NCI-H2081 treated with DMSO at 0.1 percent for 48 hours (cell line): ENCODE measurements at regions not wholly inside any gene's neighbourhood (a gene's known extent, or its start where the extent isn't known, plus 50 kb on each side); places are given as distances from the start of the nearest gene placed in this dataset.

Source experiments
- DNase-seq: peaks from one replicate; lab custom pipeline; 2025; lab: John Stamatoyannopoulos, UW

DNA sequence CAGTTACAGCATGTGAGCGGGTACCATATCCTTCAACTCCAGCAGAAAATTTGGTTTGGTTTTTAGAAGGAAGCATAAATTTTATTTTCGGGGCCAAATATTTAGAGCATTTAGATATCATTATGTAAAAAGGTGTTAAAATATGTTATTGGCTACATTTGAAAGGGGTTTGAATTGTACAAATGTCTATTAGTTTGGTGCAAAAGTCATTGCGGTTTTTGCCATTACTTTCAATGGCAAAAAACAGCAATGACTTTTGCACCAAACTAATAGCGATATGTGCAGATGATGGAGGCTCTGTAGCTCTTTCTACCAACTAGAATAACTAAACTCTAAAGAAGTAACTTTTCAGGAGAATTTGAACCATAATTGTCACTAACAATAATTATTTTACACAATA, 1666.2 kb upstream of the SLC39A10 start:
- DNase-seq: no peak

DNA sequence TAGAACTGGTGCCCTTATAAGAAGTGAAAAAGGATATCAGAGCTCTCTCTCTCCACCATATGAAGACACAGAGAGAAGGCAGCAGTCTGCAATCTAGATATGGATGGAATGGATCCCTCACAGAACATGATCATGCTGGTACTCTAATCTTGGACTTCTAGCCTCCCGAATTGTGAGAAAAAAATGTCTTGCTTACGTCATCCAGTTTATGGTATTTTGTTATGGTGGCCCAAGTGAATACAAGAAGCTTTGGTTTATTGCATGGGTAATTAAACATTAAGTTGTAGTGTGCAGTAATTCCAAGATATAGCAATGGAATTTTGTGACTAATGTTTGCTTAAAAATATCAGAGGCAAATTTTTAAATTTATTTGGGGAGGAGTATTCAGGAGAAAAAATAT, 1667.4 kb upstream of the SLC39A10 start:
- DNase-seq: no peak

DNA sequence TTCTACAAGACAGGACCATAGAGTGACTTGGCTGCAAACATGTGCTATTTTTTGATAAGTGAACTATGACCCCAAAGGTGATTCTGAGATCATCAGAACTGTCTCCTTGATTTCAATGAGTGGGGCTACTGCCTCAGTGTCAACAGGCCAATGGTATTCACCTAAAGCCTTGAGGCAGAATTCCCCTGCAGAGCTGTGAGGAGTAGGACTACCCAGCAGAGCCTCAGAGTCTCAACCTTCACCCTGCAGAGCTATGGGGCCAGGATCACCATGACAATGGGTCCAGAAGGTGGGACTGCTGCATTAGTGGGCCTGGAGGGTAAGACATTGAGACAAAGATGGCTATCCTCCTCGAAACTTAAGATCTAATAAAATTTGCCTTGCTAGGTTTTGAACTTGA, 1668.2 kb upstream of the SLC39A10 start:
- no peak for DNase-seq

DNA sequence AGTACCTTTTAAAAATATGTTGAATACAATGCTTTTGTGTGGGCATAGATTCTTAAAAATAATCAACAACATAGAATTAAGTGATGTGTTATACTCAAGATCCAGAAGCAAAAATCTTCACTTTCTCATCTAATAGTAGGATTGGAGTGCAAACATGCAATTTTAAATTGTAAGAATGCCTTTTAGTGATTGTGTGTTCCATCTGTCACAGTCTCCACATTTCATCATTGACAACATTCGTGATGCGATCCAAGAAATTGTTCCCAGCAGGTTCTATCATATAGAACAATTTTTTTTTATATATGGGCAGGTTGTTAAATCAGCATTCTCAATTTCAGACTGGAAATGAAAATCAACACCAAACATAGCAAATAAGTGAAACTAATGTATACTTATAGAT, 1671.8 kb upstream of the SLC39A10 start:
- no peak for DNase-seq

DNA sequence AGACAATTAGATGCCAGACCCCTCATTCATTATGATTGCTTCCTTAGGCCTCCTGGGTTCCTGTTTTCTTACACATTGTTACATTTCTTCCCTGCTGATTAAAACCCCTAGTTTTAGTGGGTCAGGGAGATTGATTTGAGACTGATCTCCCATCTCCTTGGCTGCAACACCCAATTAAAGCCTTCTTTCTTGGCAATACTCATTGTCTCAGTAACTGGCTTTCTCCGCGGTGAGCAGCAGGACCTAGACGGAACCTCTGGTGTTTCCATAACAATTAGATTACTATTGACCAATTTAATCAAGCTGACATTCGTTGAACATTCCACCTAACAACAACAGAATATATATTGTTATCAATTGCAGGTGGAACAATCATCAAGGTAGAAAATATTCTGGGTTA, 1676.4 kb upstream of the SLC39A10 start:
- DNase-seq: no peak

DNA sequence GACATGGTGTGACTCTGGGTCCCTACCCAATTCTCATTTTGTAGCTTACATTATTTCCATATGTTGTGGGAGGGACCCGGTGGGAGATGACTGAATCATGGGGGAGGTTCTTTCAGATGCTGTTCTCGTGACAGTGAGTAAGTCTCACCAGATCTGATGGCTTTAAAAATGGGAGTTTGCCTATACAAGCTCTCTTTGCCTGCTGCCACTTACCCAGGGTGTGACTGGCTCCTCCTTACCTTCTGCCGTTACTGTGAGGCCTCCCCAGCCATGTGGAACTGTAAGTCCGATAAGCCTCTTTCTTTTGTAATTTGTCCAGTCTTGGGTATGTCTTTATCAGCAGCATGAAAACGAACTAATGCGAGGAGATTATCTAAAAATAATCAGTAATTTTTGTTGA, 1683.2 kb upstream of the SLC39A10 start:
- no peak for DNase-seq

DNA sequence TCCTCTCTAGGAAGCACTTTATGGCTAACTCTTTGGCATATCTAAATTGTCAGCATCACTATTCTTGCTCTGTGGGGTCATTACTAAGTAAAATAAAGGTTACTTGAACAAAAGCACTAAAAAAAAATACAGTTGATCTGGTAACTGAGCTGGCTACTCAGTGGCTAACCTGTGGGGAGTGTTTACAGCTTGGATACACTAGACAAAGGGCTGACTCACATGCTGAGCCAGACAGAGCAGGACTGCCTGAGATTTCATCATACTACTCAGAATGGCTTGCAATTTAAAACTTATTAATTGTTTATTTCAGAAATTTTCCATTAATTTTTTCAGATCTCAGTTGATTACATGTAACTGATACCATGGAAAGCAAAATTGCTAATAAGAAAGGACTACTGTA, 1690.4 kb upstream of the SLC39A10 start:
- no peak for DNase-seq

DNA sequence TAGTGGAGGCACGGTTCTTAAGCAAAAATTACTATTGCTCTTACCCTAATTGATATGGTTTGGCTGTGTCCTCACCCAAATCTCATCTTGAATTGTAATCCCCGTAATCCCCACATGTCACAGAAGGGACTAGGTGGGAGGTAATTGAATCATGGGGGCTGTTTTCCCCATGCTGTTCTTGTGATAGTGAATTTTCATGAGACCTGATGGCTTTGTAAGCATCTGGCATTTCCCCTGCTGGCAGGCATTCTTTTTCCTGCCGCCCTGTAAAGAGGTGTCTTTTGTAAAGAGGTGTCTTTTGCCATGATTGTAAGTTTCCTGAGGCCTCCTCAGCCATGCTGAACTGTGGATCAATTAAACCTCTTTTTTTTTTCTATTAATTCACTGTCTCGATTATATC, 1691.8 kb upstream of the SLC39A10 start:
- no peak for DNase-seq

DNA sequence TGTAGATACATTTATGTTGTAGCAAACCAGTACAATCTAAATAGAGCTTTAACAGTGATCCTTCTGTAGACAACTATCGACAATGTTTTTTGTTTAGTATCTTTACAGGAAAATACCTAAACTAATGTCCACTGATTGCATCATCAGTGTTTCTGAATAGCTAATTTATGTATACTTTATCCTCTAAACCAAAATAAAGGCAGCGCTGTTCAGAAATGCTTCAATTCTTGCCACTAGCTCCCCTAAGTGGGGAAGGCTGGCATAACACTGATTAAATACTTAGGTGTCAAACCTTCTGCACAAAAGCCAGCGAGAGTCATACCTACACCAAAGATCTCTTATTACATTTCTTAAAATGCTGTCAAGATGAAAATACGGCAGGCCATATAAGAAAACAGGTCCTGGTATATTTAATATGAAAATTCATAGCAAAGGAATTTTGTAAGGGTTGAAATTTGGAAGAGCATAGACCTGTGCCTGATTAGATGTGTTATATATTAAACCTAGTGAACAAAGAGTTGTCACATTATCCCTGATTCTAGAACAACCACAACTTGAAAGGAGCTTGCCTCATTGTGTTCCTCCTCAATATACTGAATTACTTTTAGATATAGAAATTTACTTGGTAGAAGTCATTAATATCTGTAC, 1693.4 kb upstream of the SLC39A10 start:
- no peak for DNase-seq

DNA sequence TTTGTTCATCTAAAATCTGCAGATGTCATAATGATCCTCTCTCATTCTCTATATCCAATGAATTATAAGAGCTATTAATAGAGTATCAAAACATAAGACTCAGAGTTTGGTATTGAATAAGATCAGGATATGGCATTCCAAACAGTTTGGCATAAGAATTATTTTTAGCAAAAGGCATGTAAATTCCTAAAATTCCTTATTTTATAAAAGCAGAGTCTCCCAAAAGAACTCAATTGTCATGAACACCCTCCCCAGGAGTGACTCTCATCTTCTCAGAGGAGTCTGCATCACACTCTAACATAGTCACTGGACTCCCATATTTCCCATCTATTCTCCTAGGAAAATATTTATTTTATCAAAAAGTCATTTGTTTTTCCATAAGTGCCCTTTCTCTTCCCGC, 1710.2 kb upstream of the SLC39A10 start:
- DNase-seq: no peak

DNA sequence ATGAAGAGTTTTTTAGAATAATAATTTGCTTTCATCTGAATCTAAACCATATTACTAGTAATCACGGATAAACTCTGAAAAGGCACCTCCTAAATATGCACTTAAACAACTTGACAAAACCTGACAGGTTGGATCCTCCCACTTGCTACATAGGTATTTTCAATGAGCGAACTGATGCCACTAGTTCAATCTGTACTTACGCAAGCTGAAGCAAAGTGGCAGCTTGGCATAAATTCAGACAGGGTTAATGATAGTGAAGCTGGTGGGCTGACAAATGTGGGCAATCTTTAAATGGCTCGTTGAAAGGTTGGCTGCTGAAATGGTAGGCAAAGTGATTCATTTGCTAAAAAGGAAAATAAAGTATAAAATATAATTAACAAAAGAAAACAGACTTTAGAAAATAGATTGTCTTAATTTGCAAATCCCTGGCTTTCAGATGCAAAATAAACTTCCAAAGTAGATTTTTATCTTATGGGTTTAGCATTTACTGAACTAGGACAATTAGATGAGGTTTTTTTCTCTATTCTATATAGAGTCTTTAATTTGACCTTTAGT, 1713.5 kb upstream of the SLC39A10 start:
- no peak for DNase-seq

DNA sequence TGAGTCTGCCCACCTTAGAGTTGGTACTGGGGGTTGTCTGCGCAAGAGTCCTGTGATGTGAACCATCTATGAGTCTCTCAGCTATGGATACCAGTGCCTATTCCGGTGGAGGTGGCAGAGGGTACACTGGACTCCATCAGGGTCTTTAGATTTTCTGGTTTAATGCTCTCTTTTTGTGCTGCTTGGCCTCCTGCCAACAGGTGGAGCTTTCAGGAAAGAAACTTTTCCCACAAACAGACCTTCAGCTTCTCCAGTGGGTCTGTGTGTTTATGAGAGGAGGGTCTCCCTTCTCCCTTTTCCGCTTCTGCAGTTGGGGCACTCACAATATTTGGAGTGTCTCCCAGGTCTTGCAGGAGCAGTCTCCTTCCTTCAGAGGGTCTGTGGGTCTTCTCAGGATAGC, 1721.9 kb upstream of the SLC39A10 start:
- no peak for DNase-seq

DNA sequence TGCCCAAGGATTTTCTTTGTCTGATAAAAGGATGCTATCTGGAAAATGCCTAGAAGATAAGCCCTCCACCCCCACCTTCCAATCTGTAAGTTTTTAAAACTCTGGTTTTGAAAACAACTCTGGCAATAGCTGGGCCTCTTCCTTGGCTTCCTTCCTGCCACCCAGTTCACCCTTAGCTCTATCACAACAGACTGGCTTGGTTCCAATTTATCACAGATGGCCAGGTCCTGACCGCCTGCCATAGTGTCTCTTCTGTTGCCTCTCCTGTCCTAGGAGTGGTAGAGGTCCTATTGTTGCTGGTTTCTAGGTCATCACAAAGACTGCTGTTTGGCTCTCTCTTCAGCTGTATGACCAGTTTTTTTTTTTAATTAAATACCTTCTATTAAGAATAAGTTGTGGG, 1727.9 kb upstream of the SLC39A10 start:
- DNase-seq: no peak

DNA sequence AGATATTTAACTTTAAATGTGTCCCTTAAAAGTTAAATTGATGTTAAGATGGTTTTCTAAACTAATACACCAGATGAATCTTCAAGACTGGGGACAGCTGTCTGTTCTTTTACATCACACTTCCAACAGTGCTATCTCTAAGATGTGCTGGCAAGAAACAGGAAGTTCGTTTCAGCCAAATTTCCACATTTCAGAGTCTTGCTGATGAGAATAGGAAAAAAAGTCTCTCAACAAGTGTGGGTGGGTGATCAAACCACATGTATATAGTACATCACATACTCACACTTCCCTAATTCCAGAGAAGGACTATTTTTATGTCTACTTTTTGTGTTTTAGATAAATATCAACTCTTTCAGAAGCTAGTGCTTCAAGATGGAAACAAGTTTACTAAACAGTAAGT, 1712.8 kb upstream of the TMEFF2 start:
- no peak for DNase-seq

DNA sequence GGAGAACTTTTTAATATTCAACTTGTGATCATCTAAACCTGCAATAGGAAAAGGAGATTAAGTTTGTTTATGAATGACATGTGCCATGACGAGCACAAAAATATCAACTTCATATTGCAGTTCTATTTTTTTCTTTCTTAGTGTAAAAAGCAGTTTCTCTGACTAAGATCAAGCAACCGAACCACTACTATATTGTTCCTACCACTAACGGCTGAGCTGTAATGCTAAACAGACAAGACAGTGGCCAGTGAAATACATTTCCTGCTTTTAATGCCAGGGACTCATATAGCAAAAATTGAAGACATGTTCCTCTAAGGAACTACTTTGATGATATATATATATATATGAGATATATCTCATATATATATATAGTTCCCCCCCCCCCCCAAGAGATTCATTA, 1705.6 kb upstream of the TMEFF2 start:
- no peak for DNase-seq

DNA sequence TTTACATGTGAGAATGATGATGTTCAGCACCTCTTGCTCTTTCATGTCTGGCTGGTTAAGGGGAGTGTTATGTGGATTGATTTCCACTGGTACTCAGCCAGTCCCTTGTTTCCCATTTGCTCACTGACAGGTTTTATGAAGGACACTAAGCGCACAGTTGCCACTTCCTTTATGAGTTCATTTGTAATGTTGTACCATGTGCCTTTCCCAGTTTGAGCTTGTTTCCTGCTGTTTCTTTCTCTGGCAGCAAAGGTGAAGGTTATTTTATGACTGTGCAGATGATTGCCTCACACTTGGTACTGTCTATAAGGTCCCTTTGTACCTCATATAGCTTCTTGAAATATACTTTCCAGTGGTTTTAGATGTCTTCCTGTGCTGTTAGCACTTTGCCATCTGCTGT, 1700.5 kb upstream of the TMEFF2 start:
- no peak for DNase-seq

DNA sequence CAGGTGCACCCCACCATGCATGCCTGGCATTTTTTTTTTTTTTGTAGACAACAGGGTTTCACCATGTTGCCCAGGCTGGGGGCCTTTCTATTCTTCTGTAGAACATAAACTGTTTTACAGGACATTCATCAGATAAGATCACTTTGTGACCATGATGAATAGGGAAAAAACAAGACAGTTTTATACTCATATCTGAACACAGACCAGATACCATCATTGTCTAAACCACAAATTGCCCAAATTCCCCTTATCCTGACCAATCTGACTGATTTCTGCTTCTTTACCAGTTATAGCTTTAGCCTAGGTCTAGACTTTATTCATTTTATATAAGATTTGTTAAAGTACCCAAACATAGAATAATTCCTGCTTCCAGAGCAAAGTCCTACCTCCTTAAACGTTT, 1699.3 kb upstream of the TMEFF2 start:
- DNase-seq: no peak

DNA sequence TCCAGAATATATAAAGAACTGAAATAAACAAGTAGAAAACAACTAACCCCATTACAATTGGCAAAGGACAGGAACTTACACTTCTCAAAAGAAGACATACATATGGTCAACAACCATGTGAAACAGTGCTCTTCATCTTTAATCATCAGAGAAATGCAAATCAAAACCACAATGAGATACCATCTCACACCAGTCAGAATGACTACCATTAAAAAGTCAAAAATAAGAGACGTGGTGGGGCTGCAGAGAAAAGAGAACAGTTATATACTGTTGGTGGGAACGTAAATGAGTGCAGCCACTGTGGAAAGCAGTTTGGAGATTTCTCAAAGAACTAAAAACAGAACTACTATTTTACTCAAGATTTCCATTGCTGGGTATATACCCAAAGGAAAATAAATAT, 1696.3 kb upstream of the TMEFF2 start:
- DNase-seq: no peak

DNA sequence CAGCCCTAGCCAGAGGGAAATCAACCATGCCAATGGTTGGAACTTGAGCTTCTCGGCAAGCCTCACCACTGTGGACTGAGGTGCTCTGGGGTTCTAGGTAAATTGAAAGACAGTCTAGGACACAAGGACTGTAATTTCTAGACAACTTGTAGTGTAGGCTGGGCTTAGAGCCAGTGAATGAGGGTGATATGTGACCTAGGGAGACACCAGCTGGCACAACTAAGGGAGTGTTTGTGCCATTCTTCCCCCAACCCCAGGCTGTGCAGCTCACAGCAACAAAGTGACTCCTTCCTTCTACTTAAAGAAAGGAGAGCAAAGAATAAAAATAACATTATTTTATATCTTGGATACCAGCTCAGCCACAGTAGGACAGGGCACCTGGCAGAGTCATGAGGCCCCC, 1690.7 kb upstream of the TMEFF2 start:
- no peak for DNase-seq

DNA sequence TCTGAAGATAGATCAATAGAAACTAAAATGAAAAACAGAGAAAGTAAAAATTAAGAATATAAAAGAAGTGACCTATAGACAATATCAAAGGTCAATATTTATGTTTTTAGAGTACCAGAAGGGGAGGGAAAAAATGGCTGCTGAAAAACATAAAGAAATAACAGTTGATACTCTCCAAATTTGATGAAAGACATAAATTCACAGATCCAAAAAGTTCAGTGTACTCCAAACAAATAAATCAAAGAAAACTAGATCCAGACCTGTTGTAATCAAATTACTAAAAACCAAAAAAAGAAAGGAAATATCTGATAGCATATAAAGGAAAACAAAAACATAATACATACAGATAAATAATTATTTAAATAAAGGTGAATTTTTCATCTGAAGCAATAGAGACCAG, 1689.1 kb upstream of the TMEFF2 start:
- no peak for DNase-seq

DNA sequence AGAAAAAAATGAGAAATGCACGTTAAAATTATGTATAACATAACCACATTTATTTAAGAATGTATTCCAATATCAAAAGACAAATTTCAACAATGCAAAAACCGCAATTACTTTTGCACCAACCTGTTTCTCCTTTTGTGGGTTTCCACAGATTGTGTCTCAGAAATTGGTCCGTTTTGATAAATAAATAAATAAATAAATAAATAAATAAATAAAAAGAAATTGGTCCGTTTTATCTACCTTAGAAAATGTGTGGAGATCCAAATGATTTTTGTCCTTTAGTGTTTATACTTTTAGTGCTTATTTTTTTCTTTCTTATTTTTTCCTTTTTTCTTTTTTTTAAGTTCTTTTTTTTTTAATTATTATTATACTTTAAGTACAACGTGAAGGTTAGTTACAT, 1682.2 kb upstream of the TMEFF2 start:
- no peak for DNase-seq

DNA sequence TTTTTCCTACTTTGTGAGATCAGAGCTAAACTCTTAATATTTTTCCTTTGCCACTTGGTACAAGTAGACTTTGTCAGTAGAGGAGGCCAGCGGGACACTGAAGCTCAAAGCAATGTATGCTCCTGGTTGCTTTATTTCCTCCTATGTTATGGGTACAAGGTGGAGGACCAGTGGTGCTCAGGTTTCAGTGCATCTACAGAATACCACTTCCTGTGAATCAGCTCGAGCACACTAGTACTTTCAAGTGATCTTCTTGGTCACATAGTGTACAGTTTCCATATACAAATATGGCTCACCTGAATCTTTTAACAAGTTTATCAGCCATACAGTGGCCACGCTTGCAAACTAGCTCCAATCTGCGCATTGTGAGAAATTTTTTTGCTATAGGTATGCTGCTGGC, 1674.8 kb upstream of the TMEFF2 start:
- DNase-seq: no peak

DNA sequence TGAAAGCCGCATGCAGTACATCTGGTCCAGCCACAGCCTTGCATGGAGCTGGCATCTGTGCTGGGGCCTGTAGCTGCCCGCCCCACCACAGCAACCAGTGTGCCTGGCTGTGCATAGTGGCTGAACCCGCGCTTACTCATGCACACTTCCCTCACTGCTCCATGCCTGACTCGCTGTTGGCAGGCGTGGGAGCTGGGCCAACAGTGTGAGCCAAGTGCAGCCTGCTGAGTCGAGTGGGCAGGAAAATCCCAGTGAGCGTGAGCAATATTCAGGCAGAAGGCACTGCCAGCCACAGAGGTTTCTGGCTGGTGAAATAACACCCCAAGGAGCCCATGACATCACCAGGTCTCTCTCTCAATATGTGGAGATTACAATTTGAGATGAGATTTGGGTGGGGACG, 1674.1 kb upstream of the TMEFF2 start:
- no peak for DNase-seq

DNA sequence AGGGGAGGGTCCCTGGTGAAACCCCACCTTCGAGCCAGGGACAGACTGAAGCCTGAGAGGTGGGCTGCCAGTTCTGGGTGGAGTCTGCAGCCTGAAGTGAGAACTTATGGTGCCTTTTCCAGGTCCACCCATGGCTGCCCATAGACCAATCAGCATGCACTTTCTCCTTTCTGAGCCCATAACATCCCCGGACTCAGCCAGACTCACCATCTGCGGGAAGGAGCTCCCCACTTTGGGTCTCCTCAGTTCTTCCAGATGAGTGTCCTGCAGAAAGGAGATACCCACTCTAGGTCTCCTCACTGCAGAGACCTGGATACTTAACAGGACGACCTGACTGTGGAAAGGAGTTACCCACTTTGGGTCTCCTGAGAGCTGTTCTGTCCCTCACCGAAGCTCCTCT, 1673.4 kb upstream of the TMEFF2 start:
- no peak for DNase-seq

DNA sequence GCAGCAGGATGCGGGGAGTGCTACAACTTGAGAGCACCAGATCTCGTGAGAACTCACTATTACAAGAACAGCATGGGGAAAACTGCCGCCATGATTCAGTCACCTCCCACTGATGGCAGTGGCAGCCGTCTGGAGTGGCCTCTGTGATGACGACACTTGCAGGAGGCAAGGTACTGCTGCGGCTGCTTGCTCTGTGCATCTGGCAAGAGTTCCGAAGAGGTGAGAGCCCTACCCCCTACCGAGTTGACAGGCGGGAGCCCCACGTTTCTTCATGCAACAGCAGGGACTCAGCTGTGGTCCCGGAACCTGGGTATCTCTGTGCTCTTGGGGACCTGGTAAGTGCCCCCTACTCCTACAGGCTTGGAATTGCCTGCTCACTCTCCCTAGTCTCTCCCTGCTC, 1672.7 kb upstream of the TMEFF2 start:
- no peak for DNase-seq
